PC-9 (cell line): ENCODE measurements at regions not wholly inside any gene's neighbourhood (a gene's known extent, or its start where the extent isn't known, plus 50 kb on each side); places are given as distances from the start of the nearest gene placed in this dataset.
"Not testable (repeated sequence)": the region's sequence is repeated elsewhere in the genome, so short reads cannot be mapped to it uniquely, and the experiment has no call there.

Source experiments
- BruUV-seq: library from RNA; stranded (reverse); fragments of 400-500 nt; replicated peaks from 2 replicates; lab custom pipeline; 2021; lab: Mats Ljungman, UMichigan
- CTCF ChIA-PET: fragments of 300-600 bp; sonication (Branson Sonifier 250); formaldehyde crosslinking; loops from one replicate; lab custom pipeline; 2022; ENCODE audit warnings: antibody characterized with exemption; lab: Charles Lee
- POLR2A ChIA-PET: fragments of 300-600 bp; sonication (Branson Sonifier 250); formaldehyde crosslinking; loops from one replicate; lab custom pipeline; 2022; ENCODE audit warnings: antibody characterized with exemption; ENCODE audit not compliant: unreplicated experiment; lab: Charles Lee
- DNase-seq, 2 experiments: peaks; one replicate each; pipeline versions ENCODE4 v3.0.0 to v3.0.0-alpha.2; 2015 to 2022; ENCODE audit warnings: mixed read lengths in 1 of 2
- H2AFZ ChIP-seq: fragments of 200-600 bp; sonication (generic); 2 replicates; pipeline ENCODE4 v1.8.1; 2017; ENCODE audit warnings: antibody characterized with exemption
- H3F3A ChIP-seq: fragments of 200-600 bp; sonication (generic); 2 replicates; pipeline ENCODE4 v1.8.1; 2017; ENCODE audit warnings: antibody characterized with exemption, mild to moderate bottlenecking, low read depth; ENCODE audit not compliant: insufficient read depth
- H3K27ac ChIP-seq: fragments of 200-600 bp; sonication (generic); 2 replicates; pipeline ENCODE4 v1.6.1; 2016; ENCODE audit warnings: mixed run types
- H3K27me3 ChIP-seq: fragments of 200-600 bp; sonication (generic); 2 replicates; pipeline ENCODE4 v1.6.1; 2016; ENCODE audit warnings: low read depth, mixed run types; ENCODE audit not compliant: insufficient read depth
- H3K36me3 ChIP-seq: fragments of 200-600 bp; sonication (generic); 2 replicates; pipeline ENCODE4 v1.6.1; 2016; ENCODE audit warnings: low read depth, mixed run types
- H3K4me1 ChIP-seq: fragments of 200-600 bp; sonication (generic); replicated peaks from 2 replicates; pipeline ENCODE4 v1.6.1; 2016; ENCODE audit warnings: mixed run types; ENCODE audit not compliant: insufficient read depth
- H3K4me2 ChIP-seq: fragments of 200-600 bp; sonication (generic); 2 replicates; pipeline ENCODE4 v1.6.1; 2017; ENCODE audit warnings: mixed run types
- H3K4me3 ChIP-seq: fragments of 200-600 bp; sonication (generic); 2 replicates; pipeline ENCODE4 v1.6.1; 2016; ENCODE audit warnings: mixed run types
- H3K79me2 ChIP-seq: fragments of 200-600 bp; sonication (generic); 2 replicates; pipeline ENCODE4 v1.6.1; 2017; ENCODE audit warnings: low read depth, mixed run types
- H3K9me2 ChIP-seq: fragments of 200-600 bp; sonication (generic); 2 replicates; pipeline ENCODE4 v1.8.1; 2017; ENCODE audit warnings: mild to moderate bottlenecking; ENCODE audit not compliant: insufficient read depth
- H3K9me3 ChIP-seq: fragments of 200-600 bp; sonication (generic); 2 replicates; pipeline ENCODE4 v1.8.1; 2016; ENCODE audit warnings: low read depth; ENCODE audit not compliant: insufficient read depth
- H4K20me1 ChIP-seq: fragments of 200-600 bp; sonication (generic); 2 replicates; pipeline ENCODE4 v1.8.1; 2017; ENCODE audit not compliant: insufficient read depth
- EZH2 ChIP-seq: fragments of 200-600 bp; sonication (generic); IDR thresholded peaks from 2 replicates; pipeline ENCODE4 v1.8.0; 2017; ENCODE audit warnings: antibody characterized with exemption, low read depth
- intact Hi-C: fragments of 100-400 bp; cut with micrococcal nuclease; formaldehyde crosslinking; loops from one replicate; pipeline ENCODE4 v1.10.0; 2022; ENCODE audit not compliant: unreplicated experiment
- TF ChIP-seq, protein P1 (sequence below): fragments of 200-600 bp; sonication (generic); conservative IDR thresholded peaks from 2 replicates; pipeline ENCODE4 v1.6.1; 2017; ENCODE audit warnings: mixed run types, antibody characterized with exemption, mild to moderate bottlenecking, moderate library complexity

DNA sequence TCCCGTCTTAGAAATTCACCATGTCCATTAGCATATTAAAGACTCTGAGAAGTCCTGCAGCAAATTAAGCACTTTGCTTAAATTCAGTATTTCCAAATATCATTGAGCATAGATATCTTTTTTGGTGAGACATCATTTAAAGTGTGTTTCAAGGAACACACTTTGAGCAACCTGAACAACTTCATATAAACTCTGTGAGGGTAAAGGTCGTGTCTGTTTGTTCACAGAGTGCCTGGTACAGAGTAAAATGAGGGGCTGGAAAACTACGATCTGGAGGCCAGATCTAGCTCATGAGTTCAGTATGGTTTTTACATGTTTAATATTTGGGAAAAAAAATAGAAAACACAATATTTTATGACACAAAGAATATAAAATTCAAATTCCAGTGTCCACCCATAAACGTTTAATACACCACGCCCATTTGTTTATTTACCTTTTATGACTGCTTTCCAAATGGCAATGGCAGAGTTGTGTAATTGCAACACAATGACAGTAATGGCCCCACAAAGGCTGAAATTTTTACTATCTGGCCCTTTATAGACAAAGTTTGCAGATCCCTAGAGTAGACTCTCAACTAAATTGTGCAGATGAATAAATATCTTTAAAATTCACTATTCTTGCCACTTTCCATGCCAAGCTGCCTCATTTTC lies 67.4 kb downstream of the SNTN start:
- no peak overlapping the region for H2AFZ ChIP-seq
- ChIA-PET CTCF (no interaction called here), POLR2A (no interaction called here)
- H3K4me2 ChIP-seq: no peak overlapping the region
- intact Hi-C loops: no loop called here
- no peaks in the 10 kb centered on the region for H4K20me1 ChIP-seq
- H3K27ac ChIP-seq: no peak overlapping the region
- no peaks in the 10 kb centered on the region for H3K27me3 ChIP-seq
- no peaks in the 10 kb centered on the region for H3K9me2 ChIP-seq
- H3K4me3 ChIP-seq: no peak overlapping the region
- no peaks in the 10 kb centered on the region for H3K9me3 ChIP-seq
- TF ChIP-seq EZH2: no peak
- TF ChIP-seq, protein P1, sequence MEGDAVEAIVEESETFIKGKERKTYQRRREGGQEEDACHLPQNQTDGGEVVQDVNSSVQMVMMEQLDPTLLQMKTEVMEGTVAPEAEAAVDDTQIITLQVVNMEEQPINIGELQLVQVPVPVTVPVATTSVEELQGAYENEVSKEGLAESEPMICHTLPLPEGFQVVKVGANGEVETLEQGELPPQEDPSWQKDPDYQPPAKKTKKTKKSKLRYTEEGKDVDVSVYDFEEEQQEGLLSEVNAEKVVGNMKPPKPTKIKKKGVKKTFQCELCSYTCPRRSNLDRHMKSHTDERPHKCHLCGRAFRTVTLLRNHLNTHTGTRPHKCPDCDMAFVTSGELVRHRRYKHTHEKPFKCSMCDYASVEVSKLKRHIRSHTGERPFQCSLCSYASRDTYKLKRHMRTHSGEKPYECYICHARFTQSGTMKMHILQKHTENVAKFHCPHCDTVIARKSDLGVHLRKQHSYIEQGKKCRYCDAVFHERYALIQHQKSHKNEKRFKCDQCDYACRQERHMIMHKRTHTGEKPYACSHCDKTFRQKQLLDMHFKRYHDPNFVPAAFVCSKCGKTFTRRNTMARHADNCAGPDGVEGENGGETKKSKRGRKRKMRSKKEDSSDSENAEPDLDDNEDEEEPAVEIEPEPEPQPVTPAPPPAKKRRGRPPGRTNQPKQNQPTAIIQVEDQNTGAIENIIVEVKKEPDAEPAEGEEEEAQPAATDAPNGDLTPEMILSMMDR: no peak
- no peaks in the 10 kb centered on the region for H3F3A ChIP-seq
- BruUV-seq: no TSS peak
- no peaks in the 10 kb centered on the region for H3K4me1 ChIP-seq
- H3K79me2 ChIP-seq: no peaks in the 10 kb centered on the region
- H3K36me3 ChIP-seq: no peaks in the 10 kb centered on the region
- no peak for DNase-seq

DNA sequence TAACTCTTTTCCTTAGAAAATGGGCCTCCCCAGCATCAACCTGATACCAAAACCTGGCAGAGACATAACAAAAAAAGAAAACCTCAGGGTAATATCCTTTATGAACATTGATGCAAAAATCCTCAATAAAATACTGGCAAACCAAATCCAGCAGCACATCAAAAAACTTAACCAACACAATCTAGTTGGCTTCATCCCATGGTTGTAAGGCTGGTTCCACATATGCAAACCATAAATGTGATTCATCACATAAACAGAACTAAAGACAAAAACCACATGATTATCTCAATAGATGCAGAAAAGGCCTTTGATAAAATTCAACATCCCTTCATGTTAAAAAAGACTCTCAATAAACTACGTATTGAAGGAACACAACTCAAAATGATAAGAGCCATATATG lies 68.5 kb downstream of the SNTN start:
- intact Hi-C loops, POLR2A ChIA-PET, BruUV-seq: not testable (repeated sequence)

DNA sequence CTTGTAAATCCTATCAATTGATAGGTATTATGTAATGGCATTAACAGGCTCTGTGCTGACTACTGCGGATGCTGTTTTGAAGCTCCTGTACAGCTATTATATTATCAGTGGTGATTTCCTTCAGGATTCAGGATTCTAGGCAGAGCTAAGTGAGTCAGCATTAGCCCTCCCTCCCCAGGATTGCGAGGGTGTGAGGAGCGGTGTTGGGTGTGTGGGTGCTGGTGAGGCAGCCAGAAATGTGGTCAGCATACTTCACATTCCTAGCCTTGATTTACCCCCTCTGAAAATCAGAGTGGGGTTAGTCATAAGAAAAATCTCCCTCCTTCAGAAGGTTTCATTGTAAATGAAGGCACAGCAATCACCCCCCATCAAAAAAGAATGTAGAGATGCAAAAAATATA lies 72.5 kb downstream of the SNTN start:
- no peaks in the 10 kb centered on the region for H3K36me3 ChIP-seq
- H4K20me1 ChIP-seq: no peaks in the 10 kb centered on the region
- no peak overlapping the region for H3K4me3 ChIP-seq
- CTCF ChIA-PET: no interaction called here
- 0 out of 2 replicates have a peak overlapping the region, but pooled peaks have one; percentile 13 for H3K4me2 ChIP-seq
- no peaks in the 10 kb centered on the region for H3K9me2 ChIP-seq
- no peaks in the 10 kb centered on the region for H3K27me3 ChIP-seq
- BruUV-seq: no TSS peak
- TF ChIP-seq EZH2: no peak
- TF ChIP-seq, protein P1: no peak
- intact Hi-C loops: no loop called here
- no peak overlapping the region for H2AFZ ChIP-seq
- H3F3A ChIP-seq: no peaks in the 10 kb centered on the region
- H3K27ac ChIP-seq: peak overlapping the region; percentile 71
- H3K4me1 ChIP-seq: no peaks in the 10 kb centered on the region; the same call in 1 of the 2 replicates
- peak; percentile 48 to 53 for DNase-seq
- POLR2A ChIA-PET: no interaction called here
- no peaks in the 10 kb centered on the region for H3K9me3 ChIP-seq
- no peaks in the 10 kb centered on the region for H3K79me2 ChIP-seq

More for the DNA sequence above, 68.5 kb downstream of the SNTN start:
- H3K36me3 ChIP-seq, H3K4me3 ChIP-seq, H3K9me3 ChIP-seq, H4K20me1 ChIP-seq, H3K9me2 ChIP-seq, H3K4me1 ChIP-seq, H2AFZ ChIP-seq, H3F3A ChIP-seq, CTCF ChIA-PET, H3K79me2 ChIP-seq, H3K27me3 ChIP-seq, H3K27ac ChIP-seq, H3K4me2 ChIP-seq, DNase-seq: not testable (repeated sequence)

DNA sequence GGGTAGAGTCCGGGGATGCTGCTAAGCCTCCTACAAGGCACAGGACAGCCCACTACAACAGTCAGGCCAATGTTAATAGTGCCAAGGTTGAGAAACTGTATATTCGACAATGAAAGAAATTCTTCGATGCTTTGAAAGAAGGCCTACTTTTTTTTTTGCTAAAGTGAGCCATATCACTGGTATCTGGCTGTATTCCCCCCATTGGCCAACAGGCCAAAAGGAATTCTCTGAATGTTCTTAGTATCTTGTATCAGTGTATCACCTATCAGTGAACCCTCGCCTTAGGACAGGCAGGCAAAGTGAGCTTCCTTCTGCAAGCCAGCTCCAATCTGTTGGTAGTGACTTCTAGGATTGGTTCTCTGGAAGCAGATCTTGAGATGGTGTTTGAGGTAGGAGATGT lies 74.2 kb downstream of the SNTN start:
- H2AFZ ChIP-seq: no peak overlapping the region
- no peaks in the 10 kb centered on the region for H4K20me1 ChIP-seq
- H3K9me3 ChIP-seq: no peaks in the 10 kb centered on the region
- no peaks in the 10 kb centered on the region for H3K27me3 ChIP-seq
- H3K4me3 ChIP-seq: no peak overlapping the region
- TF ChIP-seq, protein P1: no peak
- no peak for TF ChIP-seq EZH2
- H3F3A ChIP-seq: no peaks in the 10 kb centered on the region
- H3K79me2 ChIP-seq: no peaks in the 10 kb centered on the region
- H3K4me2 ChIP-seq: no peak overlapping the region
- no peaks in the 10 kb centered on the region for H3K36me3 ChIP-seq
- intact Hi-C loops: no loop called here
- no peaks in the 10 kb centered on the region; the same call in 1 of the 2 replicates for H3K4me1 ChIP-seq
- H3K9me2 ChIP-seq: no peaks in the 10 kb centered on the region
- no peak for DNase-seq
- CTCF ChIA-PET: no interaction called here
- H3K27ac ChIP-seq: no peak overlapping the region
- POLR2A ChIA-PET: no interaction called here
- no TSS peak for BruUV-seq
